A549 (cell line): ENCODE measurements at regions not wholly inside any gene's neighbourhood (a gene's known extent, or its start where the extent isn't known, plus 50 kb on each side); places are given as distances from the start of the nearest gene placed in this dataset.

Experiments
- ATAC-seq, 2 experiments: fragments of 200-7000 bp in 1 of 2; fragments of >200 bp in 1 of 2; cut with Nextera tagmentation in 1 of 2; cut with Tn5 transposase in 1 of 2; 3 replicates each; pipeline versions ENCODE4 v1.8.0 to v1.9.1; 2018 to 2020; ENCODE audit warnings: mild to moderate bottlenecking in 1 of 2, moderate library complexity in 1 of 2
- CTCF ChIA-PET: fragments of 300-600 bp; sonication (Branson Sonifier 250); formaldehyde crosslinking; extraction: SDS; loops from one replicate; lab custom pipeline; 2021; ENCODE audit warnings: antibody characterized with exemption, inconsistent platforms; lab: Yijun Ruan, JAX
- POLR2A ChIA-PET: fragments of 350-600 bp; formaldehyde crosslinking; extraction: SDS; loops from one replicate; lab custom pipeline; 2021; ENCODE audit warnings: antibody characterized with exemption, inconsistent platforms; lab: Yijun Ruan, JAX
- DNase-seq, 2 experiments: peaks; one replicate each; pipeline versions ENCODE4 v3.0.0 to v3.0.0-alpha.2; 2011 to 2016; ENCODE audit warnings: low read depth in 1 of 2, low spot score in 1 of 2
- FAIRE-seq: peaks from 2 replicates; lab custom pipeline; 2011; peaks lifted over from hg19 to GRCh38; lab: Jason Lieb, UNC
- H3K27ac ChIP-seq, 2 experiments: fragments of >200 bp; sonication (Bioruptor Twin); formaldehyde crosslinking; 3 replicates each; pipeline ENCODE4 v1.5.1; 2016 to 2017
- H3K4me1 ChIP-seq: fragments of >200 bp; sonication (Bioruptor Twin); formaldehyde crosslinking; 3 replicates; pipeline ENCODE4 v1.6.1; 2016
- H3K4me2 ChIP-seq: fragments of >200 bp; sonication (Bioruptor Twin); formaldehyde crosslinking; 3 replicates; pipeline ENCODE4 v1.6.1; 2016
- H3K4me3 ChIP-seq: fragments of >200 bp; sonication (Bioruptor Twin); formaldehyde crosslinking; 3 replicates; pipeline ENCODE4 v1.5.1; 2016
- H3K9me3 ChIP-seq: fragments of >200 bp; sonication (Bioruptor Twin); formaldehyde crosslinking; 3 replicates; pipeline ENCODE4 v1.6.1; 2016
- BHLHE40 ChIP-seq: IDR thresholded peaks from 2 replicates; pipeline ENCODE4 v1.6.1; 2012; ENCODE audit warnings: low read depth, low read length, inconsistent platforms
- CEBPB ChIP-seq, 2 experiments: fragments of >200 bp in 1 of 2; sonication (Bioruptor Twin) in 1 of 2; formaldehyde crosslinking in 1 of 2; IDR thresholded peaks; 2 replicates each; pipeline ENCODE4 v1.6.1; 2012 to 2016
- CHD2 ChIP-seq: fragments of 150-350 bp; IDR thresholded peaks from 2 replicates; pipeline ENCODE4 v1.6.1; 2014; ENCODE audit warnings: low read length; ENCODE audit not compliant: partially characterized antibody
- CHD4 ChIP-seq: fragments of 200-600 bp; sonication (generic); IDR thresholded peaks from 2 replicates; pipeline ENCODE4 v1.6.1; 2016; ENCODE audit warnings: antibody characterized with exemption, mild to moderate bottlenecking, borderline replicate concordance
- EHMT2 ChIP-seq: fragments of 200-600 bp; sonication (generic); IDR thresholded peaks from 2 replicates; pipeline ENCODE4 v1.6.1; 2016; ENCODE audit warnings: antibody characterized with exemption, low read depth, mild to moderate bottlenecking, moderate library complexity
- EP300 ChIP-seq, 2 experiments: fragments of >200 bp; sonication (Bioruptor Twin); formaldehyde crosslinking; IDR thresholded peaks; 2 replicates in 1 of 2; 3 replicates in 1 of 2; pipeline ENCODE4 v1.6.1; 2016 to 2017
- HEYL ChIP-seq: fragments of 250-450 bp; sonication (Bioruptor Pico); IDR thresholded peaks from 2 replicates; pipeline ENCODE4 v1.8.0; 2021; ENCODE audit warnings: mild to moderate bottlenecking, moderate library complexity
- HMGXB4 ChIP-seq: fragments of 250-450 bp; sonication (Bioruptor Pico); IDR thresholded peaks from 2 replicates; pipeline ENCODE4 v1.5.0; 2021; ENCODE audit warnings: mild to moderate bottlenecking, moderate library complexity, borderline replicate concordance
- HOXA7 ChIP-seq: fragments of 250-450 bp; sonication (Bioruptor Pico); IDR thresholded peaks from 2 replicates; pipeline ENCODE4 v1.5.0; 2020; ENCODE audit warnings: mild to moderate bottlenecking, moderate library complexity
- HOXB5 ChIP-seq: fragments of 250-450 bp; sonication (Bioruptor Pico); IDR thresholded peaks from 2 replicates; pipeline ENCODE4 v1.5.0; 2020; ENCODE audit warnings: mild to moderate bottlenecking, moderate library complexity
- KDM1A ChIP-seq: fragments of 200-600 bp; sonication (generic); IDR thresholded peaks from 2 replicates; pipeline ENCODE4 v1.6.1; 2016; ENCODE audit warnings: low read depth, mild to moderate bottlenecking
- MAFK ChIP-seq: fragments of 450-650 bp; IDR thresholded peaks from 2 replicates; pipeline ENCODE4 v1.6.1; 2014; ENCODE audit not compliant: partially characterized antibody
- NPAS2 ChIP-seq: fragments of 250-450 bp; sonication (Bioruptor Pico); IDR thresholded peaks from 2 replicates; pipeline ENCODE4 v1.8.0; 2022; ENCODE audit warnings: mild to moderate bottlenecking, moderate library complexity, borderline replicate concordance
- PBX3 ChIP-seq: IDR thresholded peaks from 2 replicates; pipeline ENCODE4 v1.6.1; 2012
- POLR2A ChIP-seq: IDR thresholded peaks from 2 replicates; pipeline ENCODE4 v1.6.1; 2012; ENCODE audit warnings: mild to moderate bottlenecking, low read length
- RAD21 ChIP-seq, 2 experiments: fragments of >200 bp in 1 of 2; sonication (Bioruptor Twin) in 1 of 2; formaldehyde crosslinking in 1 of 2; IDR thresholded peaks in 1 of 2; conservative IDR thresholded peaks in 1 of 2; 2 replicates in 1 of 2; 3 replicates in 1 of 2; pipeline ENCODE4 v1.6.1; 2012 to 2018; ENCODE audit warnings: inconsistent platforms in 1 of 2
- RCOR1 ChIP-seq: fragments of 150-350 bp; IDR thresholded peaks from 2 replicates; pipeline ENCODE4 v1.6.1; 2014; ENCODE audit warnings: antibody characterized with exemption, low read length, low read depth
- REST ChIP-seq: fragments of 200-600 bp; sonication (generic); IDR thresholded peaks from 2 replicates; pipeline ENCODE4 v1.6.1; 2016; ENCODE audit warnings: antibody characterized with exemption, mild to moderate bottlenecking, moderate library complexity
- RNF2 ChIP-seq: fragments of 200-600 bp; sonication (generic); IDR thresholded peaks from 2 replicates; pipeline ENCODE4 v1.6.1; 2016; ENCODE audit warnings: low read depth, mild to moderate bottlenecking, antibody characterized with exemption, moderate library complexity, borderline replicate concordance
- SREBF2 ChIP-seq: fragments of 450-650 bp; IDR thresholded peaks from 2 replicates; pipeline ENCODE4 v1.6.1; 2014; ENCODE audit warnings: mild to moderate bottlenecking, moderate library complexity
- USF2 ChIP-seq: fragments of 450-650 bp; IDR thresholded peaks from 2 replicates; pipeline ENCODE4 v1.6.1; 2014; ENCODE audit warnings: antibody characterized with exemption
- ZSCAN20 ChIP-seq: fragments of 250-450 bp; sonication (Bioruptor Pico); IDR thresholded peaks from 2 replicates; pipeline ENCODE4 v1.8.0; 2022; ENCODE audit warnings: mild to moderate bottlenecking, moderate library complexity
- WGBS: methylation state at CpG from one replicate; pipeline ENCODE4 v1.1.6; 2017; ENCODE audit errors: missing lambda C conversion rate; 5-methylcytosine and 5-hydroxymethylcytosine counted together

GRCh38 chr9:85130260-85130659 lies 460.7 kb downstream of the NTRK2 start:
- 63% methylated on average over 2 of the region's 2 CpGs for WGBS
- ATAC-seq (no peak), FAIRE-seq (no peak), DNase-seq (no peak)
- ChIA-PET POLR2A (no interaction called here), CTCF (no interaction called here)
- Histone ChIP-seq H3K27ac (no peak overlapping the region), H3K9me3 (no peaks in the 10 kb centered on the region), H3K4me1 (no peaks in the 10 kb centered on the region), H3K4me3 (no peak overlapping the region), H3K4me2 (no peak overlapping the region)
- TF ChIP-seq CHD4 (no peak), NPAS2 (no peak), KDM1A (no peak)

GRCh38 chr9:85129514-85129913 lies 460.0 kb downstream of the NTRK2 start:
- no peak for FAIRE-seq
- no peak overlapping the region for H3K27ac ChIP-seq
- TF ChIP-seq HOXB5: no peak
- no peak for TF ChIP-seq RNF2
- no peak for TF ChIP-seq RAD21 (conservative IDR thresholded peaks at IDR 0.05 in 1 of 2, IDR thresholded peaks at IDR 0.05 in 1 of 2)
- TF ChIP-seq USF2: no peak
- TF ChIP-seq HEYL: no peak
- no peak for ATAC-seq
- CTCF ChIA-PET: no interaction called here
- WGBS: 27% methylated on average over 2 of the region's 2 CpGs
- no peak for DNase-seq
- no peak overlapping the region for H3K4me3 ChIP-seq
- no peaks in the 10 kb centered on the region for H3K9me3 ChIP-seq
- no peaks in the 10 kb centered on the region for H3K4me1 ChIP-seq
- POLR2A ChIA-PET: no interaction called here
- no peak overlapping the region for H3K4me2 ChIP-seq

- no peak overlapping the region for H3K4me2 ChIP-seq
- no peak overlapping the region for H3K27ac ChIP-seq
- H3K9me3 ChIP-seq: no peaks in the 10 kb centered on the region
- no peak overlapping the region for H3K4me3 ChIP-seq
- H3K4me1 ChIP-seq: no peaks in the 10 kb centered on the region
- POLR2A ChIA-PET: no interaction called here
- no peak for FAIRE-seq
- 20% methylated on average over 1 of the region's 1 CpG for WGBS
- DNase-seq: peak in 1 of 2 experiments; percentile 4
- TF ChIP-seq HOXA7 (CRISPR knock-in tag) (no peak), MAFK (peak; percentile 19)
- TF ChIP-seq, all 56 proteins: peak for 1
- CTCF ChIA-PET: interaction anchor here (0.6 kb wide), 1 partner anchor 530 kb away, joined by 3 read pairs; no protein-coding TSS in a partner anchor
- ATAC-seq: no peak
These were observed 449.6 kb downstream of the NTRK2 start for GRCh38 chr9:85118990-85119755.

GRCh38 chr9:85117831-85118230 lies 448.3 kb downstream of the NTRK2 start:
- H3K27ac ChIP-seq: no peak overlapping the region
- ATAC-seq: peak in 1 of 2 experiments; percentile 24; a peak in 1 of 6 replicates
- POLR2A ChIA-PET: no interaction called here
- 10% methylated on average over 4 of the region's 4 CpGs for WGBS
- peak in 1 of 2 experiments; percentile 11 for DNase-seq
- no peak for TF ChIP-seq ZSCAN20 (CRISPR knock-in tag)
- TF ChIP-seq HOXA7 (CRISPR knock-in tag): no peak
- no peak for TF ChIP-seq CEBPB (IDR thresholded peaks at IDR 0.05)
- TF ChIP-seq EP300 (IDR thresholded peaks at IDR 0.05): no peak
- no peak for TF ChIP-seq BHLHE40
- no peak for TF ChIP-seq KDM1A
- no peak for TF ChIP-seq EHMT2
- no peak for TF ChIP-seq SREBF2
- TF ChIP-seq HEYL: no peak
- no peak for TF ChIP-seq CHD2
- TF ChIP-seq PBX3: no peak
- no peak for TF ChIP-seq RCOR1
- TF ChIP-seq POLR2A: no peak
- TF ChIP-seq HMGXB4 (CRISPR knock-in tag): no peak
- TF ChIP-seq REST: no peak
- CTCF ChIA-PET: no interaction called here
- H3K9me3 ChIP-seq: no peaks in the 10 kb centered on the region
- H3K4me3 ChIP-seq: no peak overlapping the region
- FAIRE-seq: no peak
- H3K4me2 ChIP-seq: no peak overlapping the region
- H3K4me1 ChIP-seq: no peaks in the 10 kb centered on the region
